ENCODE measurements at regions not wholly inside any gene's neighbourhood (a gene's known extent, or its start where the extent isn't known, plus 50 kb on each side); places are given as distances from the start of the nearest gene placed in this dataset.

DNA sequence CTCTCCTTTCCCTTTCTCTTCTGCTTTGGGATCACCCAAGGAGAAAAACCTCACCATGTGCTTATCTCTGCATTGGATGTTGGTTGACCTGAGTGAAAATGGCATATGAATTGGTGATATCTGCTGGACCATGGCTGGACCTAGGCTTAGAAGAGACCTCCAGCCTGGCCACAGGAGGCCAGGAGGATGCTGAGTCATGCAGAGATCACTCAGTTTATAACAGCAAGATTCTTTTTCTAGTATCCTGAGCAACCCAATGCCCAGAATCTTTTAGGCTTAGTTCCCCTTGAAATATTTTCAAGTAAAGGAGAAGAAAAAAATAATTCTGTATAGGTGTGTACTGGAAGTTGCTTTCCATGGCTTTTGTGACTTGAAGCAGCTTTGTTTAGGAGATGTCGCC, 236.3 kb downstream of the KLF6 start:
- Histone ChIP-seq H3K27me3 (ENCODE audit: control insufficient read depth, insufficient read depth, low read length) (no peaks in the 10 kb centered on the region), H3K9me3 (ENCODE audit: control insufficient read depth, insufficient read depth, low read length) (no peaks in the 10 kb centered on the region), H4K8ac (ENCODE audit: low read depth in 2 of 2, low read length in 2 of 2) (peak overlapping the region in 1 of 2 experiments; percentile 71; a peak in 1 of 4 replicates), H3K4ac (ENCODE audit: low read depth, low read length) (peak overlapping the region; percentile 69), H4K91ac (ENCODE audit: insufficient read depth, low read depth, low read length) (peak overlapping the region; percentile 65; the same call in 1 of the 2 replicates), H4K20me1 (ENCODE audit: insufficient read depth, low read length) (no peaks in the 10 kb centered on the region), H2BK15ac (ENCODE audit: low read depth, low read length) (peak overlapping the region; percentile 73; the same call in 2 of the 3 replicates), H3K9ac (ENCODE audit: low read depth, low read length) (no peak overlapping the region), H3K56ac (ENCODE audit: extremely low read depth, insufficient read depth, low read length) (no peak overlapping the region), H2AK9ac (replicated peaks; ENCODE audit: low read depth, low read length, poor library complexity) (no peak overlapping the region), H3K4me3 (ENCODE audit: insufficient read depth, low read depth, low read length) (no peak overlapping the region), H3K14ac (replicated peaks; ENCODE audit: low read depth, low read length) (peak overlapping the region; percentile 75), H3K79me1 (ENCODE audit: low read depth in 1 of 2, low read length in 2 of 2) (no peaks in the 10 kb centered on the region), H2BK120ac (ENCODE audit: low read depth, low read length) (peak overlapping the region; percentile 93), H2AFZ (replicated peaks; ENCODE audit: low read length, poor library complexity) (peak overlapping the region; percentile 23), H3K27ac (ENCODE audit: insufficient read depth, low read length) (peak overlapping the region; percentile 78; the same call in 1 of the 2 replicates), H4K5ac (ENCODE audit: low read depth, low read length) (peak overlapping the region; percentile 78), H2BK20ac (ENCODE audit: low read depth, low read length) (peak overlapping the region; percentile 83), H3K36me3 (ENCODE audit: control insufficient read depth, insufficient read depth, low read length) (no peaks in the 10 kb centered on the region), H3K23ac (ENCODE audit: low read depth, low read length) (peak overlapping the region; percentile 62; the same call in 1 of the 2 replicates), H2AK5ac (ENCODE audit: low read depth, low read length) (peak overlapping the region; percentile 24; the same call in 1 of the 2 replicates), H2BK5ac (ENCODE audit: low read depth, low read length, poor library complexity, severe bottlenecking) (peak overlapping the region; percentile 72), H3K4me2 (ENCODE audit: low read depth, low read length) (peak overlapping the region; percentile 2; the same call in 1 of the 2 replicates), H3K4me1 (ENCODE audit: control insufficient read depth, insufficient read depth, low read length) (peaks cover 10% of the 10 kb centered on the region), H3K18ac (ENCODE audit: low read depth, low read length) (peak overlapping the region; percentile 76), H3K9me1 (ENCODE audit: insufficient read depth, low read length) (no peaks in the 10 kb centered on the region; the same call in 1 of the 2 replicates)
- no CpG with 5 or more reads among the region's 1 CpG for WGBS, 2 experiments (ENCODE audit: extremely low coverage in 2 of 2, insufficient read length in 1 of 2)
- no TSS peak for BruUV-seq (replicated peaks)
- no peak for TF ChIP-seq POLR2A (IDR thresholded peaks at IDR 0.05; ENCODE audit: low read depth, low read length)
- TF ChIP-seq NFE2L2 (IDR thresholded peaks at IDR 0.05; ENCODE audit: low read depth, low read length), result peak; percentile 87
- TF ChIP-seq, protein P1, sequence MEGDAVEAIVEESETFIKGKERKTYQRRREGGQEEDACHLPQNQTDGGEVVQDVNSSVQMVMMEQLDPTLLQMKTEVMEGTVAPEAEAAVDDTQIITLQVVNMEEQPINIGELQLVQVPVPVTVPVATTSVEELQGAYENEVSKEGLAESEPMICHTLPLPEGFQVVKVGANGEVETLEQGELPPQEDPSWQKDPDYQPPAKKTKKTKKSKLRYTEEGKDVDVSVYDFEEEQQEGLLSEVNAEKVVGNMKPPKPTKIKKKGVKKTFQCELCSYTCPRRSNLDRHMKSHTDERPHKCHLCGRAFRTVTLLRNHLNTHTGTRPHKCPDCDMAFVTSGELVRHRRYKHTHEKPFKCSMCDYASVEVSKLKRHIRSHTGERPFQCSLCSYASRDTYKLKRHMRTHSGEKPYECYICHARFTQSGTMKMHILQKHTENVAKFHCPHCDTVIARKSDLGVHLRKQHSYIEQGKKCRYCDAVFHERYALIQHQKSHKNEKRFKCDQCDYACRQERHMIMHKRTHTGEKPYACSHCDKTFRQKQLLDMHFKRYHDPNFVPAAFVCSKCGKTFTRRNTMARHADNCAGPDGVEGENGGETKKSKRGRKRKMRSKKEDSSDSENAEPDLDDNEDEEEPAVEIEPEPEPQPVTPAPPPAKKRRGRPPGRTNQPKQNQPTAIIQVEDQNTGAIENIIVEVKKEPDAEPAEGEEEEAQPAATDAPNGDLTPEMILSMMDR (conservative IDR thresholded peaks at IDR 0.05; ENCODE audit: low read depth, low read length), result no peak
- no peak for TF ChIP-seq CEBPB (IDR thresholded peaks at IDR 0.05; ENCODE audit: low read depth, low read length)
- no peak for TF ChIP-seq FOS (IDR thresholded peaks at IDR 0.05; ENCODE audit: low read depth, low read length)
- intact Hi-C loops (cut with micrococcal nuclease) (no loop called here), dilution Hi-C loops (cut with HindIII; ENCODE audit: low sequenced_read_pairs, unreplicated experiment) (no loop called here), in situ Hi-C loops (cut with MboI; ENCODE audit: low sequenced_read_pairs) (no loop called here)
- peak; percentile 88 for ATAC-seq (ENCODE audit: low read depth)
- POLR2A ChIA-PET (ENCODE audit: unreplicated experiment), result no interaction called here
- CTCF ChIA-PET, result no interaction called here
- peak; percentile 47 for DNase-seq
